Central memory CD4-positive, alpha-beta T cell (primary cell): ENCODE measurements at regions not wholly inside any gene's neighbourhood (a gene's known extent, or its start where the extent isn't known, plus 50 kb on each side); places are given as distances from the start of the nearest gene placed in this dataset.
"Not testable (repeated sequence)": the region's sequence is repeated elsewhere in the genome, so short reads cannot be mapped to it uniquely, and the experiment has no call there.

ENCODE experiments used
- DNase-seq: peaks from one replicate; pipeline ENCODE4 v3.0.0; 2022

- no peak for DNase-seq
Observed at GRCh38 chr5:42089705-42090104, 164.6 kb downstream of the FBXO4 start.

GRCh38 chr5:42090162-42090561 is 165.1 kb downstream of the FBXO4 start:
- DNase-seq = no peak

- not testable (repeated sequence) for DNase-seq
Observed at GRCh38 chr5:42099846-42100245, 174.8 kb downstream of the FBXO4 start.

- DNase-seq = no peak
Observed at GRCh38 chr5:42108468-42108867, 183.4 kb downstream of the FBXO4 start.

- DNase-seq = no peak
Observed at GRCh38 chr5:42109006-42109572, 184.0 kb downstream of the FBXO4 start.

- not testable (repeated sequence) for DNase-seq
Observed at GRCh38 chr5:42115721-42116120, 190.6 kb downstream of the FBXO4 start.

- no peak for DNase-seq
Observed at GRCh38 chr5:42120070-42120469, 195.0 kb downstream of the FBXO4 start.

- no peak for DNase-seq
Observed at GRCh38 chr5:42121401-42121800, 196.3 kb downstream of the FBXO4 start.

- no peak for DNase-seq
Observed at GRCh38 chr5:42131081-42131480, 206.0 kb downstream of the FBXO4 start.

- no peak for DNase-seq
Observed at GRCh38 chr5:42143361-42143760, 218.3 kb downstream of the FBXO4 start.

GRCh38 chr5:42148813-42149212 is 223.7 kb downstream of the FBXO4 start:
- DNase-seq = no peak

- no peak for DNase-seq
Observed at GRCh38 chr5:42157215-42157614, 232.1 kb downstream of the FBXO4 start.

- DNase-seq = no peak
Observed at GRCh38 chr5:42163083-42163482, 238.0 kb downstream of the FBXO4 start.

GRCh38 chr5:42168091-42168670 is 243.1 kb downstream of the FBXO4 start:
- no peak for DNase-seq

GRCh38 chr5:42176118-42176517 is 247.1 kb upstream of the GHR start:
- DNase-seq = not testable (repeated sequence)

- not testable (repeated sequence) for DNase-seq
Observed at GRCh38 chr5:42179843-42180242, 243.4 kb upstream of the GHR start.

GRCh38 chr5:42216904-42217303 is 206.3 kb upstream of the GHR start:
- DNase-seq = no peak

- no peak for DNase-seq
Observed at GRCh38 chr5:42217791-42218190, 205.4 kb upstream of the GHR start.

- no peak for DNase-seq
Observed at GRCh38 chr5:42225009-42225408, 198.2 kb upstream of the GHR start.

GRCh38 chr5:42228279-42228678 is 195.0 kb upstream of the GHR start:
- DNase-seq = no peak

- no peak for DNase-seq
Observed at GRCh38 chr5:42230839-42231238, 192.4 kb upstream of the GHR start.

- DNase-seq = no peak
Observed at GRCh38 chr5:42235241-42235640, 188.0 kb upstream of the GHR start.

GRCh38 chr5:42235837-42236236 is 187.4 kb upstream of the GHR start:
- DNase-seq = no peak

GRCh38 chr5:42241636-42242035 is 181.6 kb upstream of the GHR start:
- DNase-seq = no peak

GRCh38 chr5:42242210-42242609 is 181.0 kb upstream of the GHR start:
- no peak for DNase-seq
